ENCODE measurements at regions not wholly inside any gene's neighbourhood (a gene's known extent, or its start where the extent isn't known, plus 50 kb on each side); places are given as distances from the start of the nearest gene placed in this dataset.

GRCh38 chr3:26246901-26247300 lies 375.7 kb upstream of the LRRC3B start:
- no peaks in the 10 kb centered on the region for H3K4me1 ChIP-seq (ENCODE audit: low read length)
- H3K36me3 ChIP-seq (ENCODE audit: insufficient read depth, low read length): no peaks in the 10 kb centered on the region
- no peaks in the 10 kb centered on the region for H3K79me2 ChIP-seq (ENCODE audit: low read length)
- H3K9ac ChIP-seq (ENCODE audit: low read length): no peak overlapping the region
- no peaks in the 10 kb centered on the region for H4K20me1 ChIP-seq (ENCODE audit: insufficient read depth, low read depth, low read length)
- no peak for DNase-seq
- no peak overlapping the region for H2AFZ ChIP-seq (ENCODE audit: low read length)
- H3K4me3 ChIP-seq (ENCODE audit: low read length): no peak overlapping the region
- H3K9me3 ChIP-seq (ENCODE audit: low read length): no peaks in the 10 kb centered on the region
- no peaks in the 10 kb centered on the region for H3K27me3 ChIP-seq (ENCODE audit: low read length)
- H3K9me2 ChIP-seq (replicated peaks; ENCODE audit: insufficient read depth, low read length): 0 out of 2 replicates have a peak, but pooled peaks cover 3% of the 10 kb centered on the region
- no peak overlapping the region for H3K4me2 ChIP-seq (ENCODE audit: low read depth, low read length, poor library complexity, severe bottlenecking)
- H3K27ac ChIP-seq (ENCODE audit: low read length): no peak overlapping the region

- 0 out of 2 replicates have a peak, but pooled peaks cover 3% of the 10 kb centered on the region for H3K9me2 ChIP-seq (replicated peaks; ENCODE audit: insufficient read depth, low read length)
- H3K9ac ChIP-seq (ENCODE audit: low read length): no peak overlapping the region
- H3K4me1 ChIP-seq (ENCODE audit: low read length): no peaks in the 10 kb centered on the region
- no peaks in the 10 kb centered on the region for H3K36me3 ChIP-seq (ENCODE audit: insufficient read depth, low read length)
- no peak for DNase-seq
- H3K27me3 ChIP-seq (ENCODE audit: low read length): no peaks in the 10 kb centered on the region
- no peaks in the 10 kb centered on the region for H3K79me2 ChIP-seq (ENCODE audit: low read length)
- no peaks in the 10 kb centered on the region for H3K9me3 ChIP-seq (ENCODE audit: low read length)
- H3K4me2 ChIP-seq (ENCODE audit: low read depth, low read length, poor library complexity, severe bottlenecking): no peak overlapping the region
- no peak overlapping the region for H3K27ac ChIP-seq (ENCODE audit: low read length)
- H4K20me1 ChIP-seq (ENCODE audit: insufficient read depth, low read depth, low read length): no peaks in the 10 kb centered on the region
- no peak overlapping the region for H2AFZ ChIP-seq (ENCODE audit: low read length)
- H3K4me3 ChIP-seq (ENCODE audit: low read length): no peak overlapping the region
Observed at GRCh38 chr3:26247712-26248111, 374.9 kb upstream of the LRRC3B start.

GRCh38 chr3:26252001-26252400 lies 370.6 kb upstream of the LRRC3B start:
- H3K9me2 ChIP-seq (replicated peaks; ENCODE audit: insufficient read depth, low read length): no peaks in the 10 kb centered on the region
- H3K79me2 ChIP-seq (ENCODE audit: low read length): no peaks in the 10 kb centered on the region
- H3K9ac ChIP-seq (ENCODE audit: low read length): no peak overlapping the region
- no peak overlapping the region for H3K27ac ChIP-seq (ENCODE audit: low read length)
- no peaks in the 10 kb centered on the region for H3K27me3 ChIP-seq (ENCODE audit: low read length)
- H3K36me3 ChIP-seq (ENCODE audit: insufficient read depth, low read length): no peaks in the 10 kb centered on the region
- no peaks in the 10 kb centered on the region for H3K4me1 ChIP-seq (ENCODE audit: low read length)
- no peak overlapping the region for H2AFZ ChIP-seq (ENCODE audit: low read length)
- no peaks in the 10 kb centered on the region for H3K9me3 ChIP-seq (ENCODE audit: low read length)
- H3K4me3 ChIP-seq (ENCODE audit: low read length): no peak overlapping the region
- H4K20me1 ChIP-seq (ENCODE audit: insufficient read depth, low read depth, low read length): no peaks in the 10 kb centered on the region
- DNase-seq: no peak
- H3K4me2 ChIP-seq (ENCODE audit: low read depth, low read length, poor library complexity, severe bottlenecking): no peak overlapping the region

GRCh38 chr3:26256224-26256623 lies 366.3 kb upstream of the LRRC3B start:
- Histone ChIP-seq H3K79me2 (ENCODE audit: low read length) (no peaks in the 10 kb centered on the region), H3K4me1 (ENCODE audit: low read length) (no peaks in the 10 kb centered on the region), H3K9me3 (ENCODE audit: low read length) (no peaks in the 10 kb centered on the region), H4K20me1 (ENCODE audit: insufficient read depth, low read depth, low read length) (no peaks in the 10 kb centered on the region), H3K27me3 (ENCODE audit: low read length) (no peaks in the 10 kb centered on the region), H3K9ac (ENCODE audit: low read length) (no peak overlapping the region), H3K27ac (ENCODE audit: low read length) (no peak overlapping the region), H3K9me2 (replicated peaks; ENCODE audit: insufficient read depth, low read length) (no peaks in the 10 kb centered on the region), H3K4me2 (ENCODE audit: low read depth, low read length, poor library complexity, severe bottlenecking) (no peak overlapping the region), H3K36me3 (ENCODE audit: insufficient read depth, low read length) (no peaks in the 10 kb centered on the region), H2AFZ (ENCODE audit: low read length) (no peak overlapping the region), H3K4me3 (ENCODE audit: low read length) (no peak overlapping the region)
- DNase-seq: no peak

- no peak for DNase-seq
- H3K27ac ChIP-seq (ENCODE audit: low read length): no peak overlapping the region
- H3K4me2 ChIP-seq (ENCODE audit: low read depth, low read length, poor library complexity, severe bottlenecking): no peak overlapping the region
- H3K9ac ChIP-seq (ENCODE audit: low read length): no peak overlapping the region
- H2AFZ ChIP-seq (ENCODE audit: low read length): no peak overlapping the region
- H3K9me3 ChIP-seq (ENCODE audit: low read length): no peaks in the 10 kb centered on the region
- no peaks in the 10 kb centered on the region for H3K27me3 ChIP-seq (ENCODE audit: low read length)
- H3K4me1 ChIP-seq (ENCODE audit: low read length): no peaks in the 10 kb centered on the region
- no peaks in the 10 kb centered on the region for H3K9me2 ChIP-seq (replicated peaks; ENCODE audit: insufficient read depth, low read length)
- H3K4me3 ChIP-seq (ENCODE audit: low read length): no peak overlapping the region
- H4K20me1 ChIP-seq (ENCODE audit: insufficient read depth, low read depth, low read length): no peaks in the 10 kb centered on the region
- no peaks in the 10 kb centered on the region for H3K36me3 ChIP-seq (ENCODE audit: insufficient read depth, low read length)
- no peaks in the 10 kb centered on the region for H3K79me2 ChIP-seq (ENCODE audit: low read length)
Observed at GRCh38 chr3:26259176-26259575, 363.4 kb upstream of the LRRC3B start.

GRCh38 chr3:26260139-26260538 lies 362.4 kb upstream of the LRRC3B start:
- DNase-seq: no peak
- H3K4me2 ChIP-seq (ENCODE audit: low read depth, low read length, poor library complexity, severe bottlenecking): no peak overlapping the region
- H3K9ac ChIP-seq (ENCODE audit: low read length): no peak overlapping the region
- no peak overlapping the region for H3K4me3 ChIP-seq (ENCODE audit: low read length)
- no peak overlapping the region for H2AFZ ChIP-seq (ENCODE audit: low read length)
- H3K4me1 ChIP-seq (ENCODE audit: low read length): no peaks in the 10 kb centered on the region
- H3K9me3 ChIP-seq (ENCODE audit: low read length): no peaks in the 10 kb centered on the region
- no peaks in the 10 kb centered on the region for H3K79me2 ChIP-seq (ENCODE audit: low read length)
- H3K36me3 ChIP-seq (ENCODE audit: insufficient read depth, low read length): no peaks in the 10 kb centered on the region
- H3K9me2 ChIP-seq (replicated peaks; ENCODE audit: insufficient read depth, low read length): no peaks in the 10 kb centered on the region
- H3K27ac ChIP-seq (ENCODE audit: low read length): no peak overlapping the region
- H4K20me1 ChIP-seq (ENCODE audit: insufficient read depth, low read depth, low read length): no peaks in the 10 kb centered on the region
- no peaks in the 10 kb centered on the region for H3K27me3 ChIP-seq (ENCODE audit: low read length)

- Histone ChIP-seq H2AFZ (ENCODE audit: low read length) (no peak overlapping the region), H3K36me3 (ENCODE audit: insufficient read depth, low read length) (no peaks in the 10 kb centered on the region), H3K27ac (ENCODE audit: low read length) (no peak overlapping the region), H3K79me2 (ENCODE audit: low read length) (no peaks in the 10 kb centered on the region), H3K4me1 (ENCODE audit: low read length) (no peaks in the 10 kb centered on the region), H3K4me3 (ENCODE audit: low read length) (no peak overlapping the region), H3K9me3 (ENCODE audit: low read length) (no peaks in the 10 kb centered on the region), H3K4me2 (ENCODE audit: low read depth, low read length, poor library complexity, severe bottlenecking) (no peak overlapping the region), H3K27me3 (ENCODE audit: low read length) (no peaks in the 10 kb centered on the region), H4K20me1 (ENCODE audit: insufficient read depth, low read depth, low read length) (no peaks in the 10 kb centered on the region), H3K9ac (ENCODE audit: low read length) (no peak overlapping the region), H3K9me2 (replicated peaks; ENCODE audit: insufficient read depth, low read length) (no peaks in the 10 kb centered on the region)
- no peak for DNase-seq
Observed at GRCh38 chr3:26264708-26265107, 357.9 kb upstream of the LRRC3B start.

- H3K9me3 ChIP-seq (ENCODE audit: low read length): no peaks in the 10 kb centered on the region
- H4K20me1 ChIP-seq (ENCODE audit: insufficient read depth, low read depth, low read length): no peaks in the 10 kb centered on the region
- DNase-seq: no peak
- no peaks in the 10 kb centered on the region for H3K79me2 ChIP-seq (ENCODE audit: low read length)
- no peaks in the 10 kb centered on the region for H3K36me3 ChIP-seq (ENCODE audit: insufficient read depth, low read length)
- no peaks in the 10 kb centered on the region for H3K4me1 ChIP-seq (ENCODE audit: low read length)
- no peak overlapping the region for H3K4me3 ChIP-seq (ENCODE audit: low read length)
- H3K27ac ChIP-seq (ENCODE audit: low read length): no peak overlapping the region
- no peak overlapping the region for H2AFZ ChIP-seq (ENCODE audit: low read length)
- no peaks in the 10 kb centered on the region for H3K9me2 ChIP-seq (replicated peaks; ENCODE audit: insufficient read depth, low read length)
- no peaks in the 10 kb centered on the region for H3K27me3 ChIP-seq (ENCODE audit: low read length)
- H3K4me2 ChIP-seq (ENCODE audit: low read depth, low read length, poor library complexity, severe bottlenecking): no peak overlapping the region
- no peak overlapping the region for H3K9ac ChIP-seq (ENCODE audit: low read length)
Observed at GRCh38 chr3:26271848-26272247, 350.7 kb upstream of the LRRC3B start.

GRCh38 chr3:26273196-26273595 lies 349.4 kb upstream of the LRRC3B start:
- no peaks in the 10 kb centered on the region for H3K9me3 ChIP-seq (ENCODE audit: low read length)
- H3K4me2 ChIP-seq (ENCODE audit: low read depth, low read length, poor library complexity, severe bottlenecking): no peak overlapping the region
- no peaks in the 10 kb centered on the region for H3K9me2 ChIP-seq (replicated peaks; ENCODE audit: insufficient read depth, low read length)
- H3K9ac ChIP-seq (ENCODE audit: low read length): no peak overlapping the region
- H3K36me3 ChIP-seq (ENCODE audit: insufficient read depth, low read length): no peaks in the 10 kb centered on the region
- H3K27ac ChIP-seq (ENCODE audit: low read length): no peak overlapping the region
- H4K20me1 ChIP-seq (ENCODE audit: insufficient read depth, low read depth, low read length): no peaks in the 10 kb centered on the region
- no peak for DNase-seq
- H3K4me3 ChIP-seq (ENCODE audit: low read length): no peak overlapping the region
- no peaks in the 10 kb centered on the region for H3K27me3 ChIP-seq (ENCODE audit: low read length)
- no peak overlapping the region for H2AFZ ChIP-seq (ENCODE audit: low read length)
- H3K4me1 ChIP-seq (ENCODE audit: low read length): no peaks in the 10 kb centered on the region
- no peaks in the 10 kb centered on the region for H3K79me2 ChIP-seq (ENCODE audit: low read length)

Measured in Karpas-422 (cell line).